K562 (cell line): ENCODE measurements at regions not wholly inside any gene's neighbourhood (a gene's known extent, or its start where the extent isn't known, plus 50 kb on each side); places are given as distances from the start of the nearest gene placed in this dataset.
A peak's percentile ranks its signal among the peaks of the same experiment; 100 is the strongest.
"Not testable (repeated sequence)": the region's sequence is repeated elsewhere in the genome, so short reads cannot be mapped to it uniquely, and the experiment has no call there.

Experiments used
- ATAC-seq: fragments of 200-7000 bp; cut with Tn5 transposase; 3 replicates; pipeline ENCODE4 v1.9.1; 2020; ENCODE audit warnings: moderate library complexity
- BruUV-seq: library from RNA; stranded (reverse); fragments of 400-500 nt; replicated peaks from 2 replicates; lab custom pipeline; 2021; lab: Mats Ljungman, UMichigan
- CTCF ChIA-PET: fragments of 300-600 bp; formaldehyde crosslinking; extraction: SDS; loops from one replicate; lab custom pipeline; 2021; ENCODE audit warnings: low intra/inter-chr PET ratio; lab: Yijun Ruan, JAX
- POLR2A ChIA-PET: fragments of 300-600, 350-650 bp; sonication (Branson Sonifier 250); formaldehyde crosslinking; extraction: SDS; loops from one replicate; lab custom pipeline; 2021; ENCODE audit warnings: antibody characterized with exemption, inconsistent platforms; lab: Yijun Ruan, JAX
- DNase-seq, 4 experiments: peaks; one replicate each; pipeline versions ENCODE4 v3.0.0 to v3.0.0-alpha.2; 2011 to 2018; ENCODE audit warnings: low spot score in 3 of 4, mixed read lengths in 3 of 4; ENCODE audit errors: extremely low read depth in 1 of 4
- FAIRE-seq: peaks from 2 replicates; lab custom pipeline; 2011; peaks lifted over from hg19 to GRCh38; lab: Jason Lieb, UNC
- H2AFZ ChIP-seq: 2 replicates; pipeline ENCODE4 v1.6.0; 2011; ENCODE audit warnings: low read depth, low read length, control low read depth, inconsistent platforms
- H3K27ac ChIP-seq: fragments of 200-600 bp; 3 replicates; pipeline ENCODE4 v1.8.0; 2011; ENCODE audit warnings: low read depth, mild to moderate bottlenecking, control low read depth, inconsistent platforms, low read length, moderate library complexity, mixed read lengths; ENCODE audit errors: extremely low read depth
- H3K27me3 ChIP-seq, 2 experiments: fragments of 300-600 bp in 1 of 2; 2 replicates in 1 of 2; 3 replicates in 1 of 2; pipeline versions ENCODE4 v1.6.0 to v1.8.0; 2011; ENCODE audit warnings: inconsistent platforms in 2 of 2, low read length in 2 of 2, mild to moderate bottlenecking in 1 of 2, mixed read lengths in 1 of 2, moderate library complexity in 1 of 2; ENCODE audit not compliant: control insufficient read depth in 2 of 2, insufficient read depth in 2 of 2
- H3K36me3 ChIP-seq: fragments of 300-600 bp; 3 replicates; pipeline ENCODE4 v1.8.0; 2011; ENCODE audit warnings: mild to moderate bottlenecking, low read length, inconsistent platforms; ENCODE audit not compliant: control insufficient read depth, insufficient read depth
- H3K4me1 ChIP-seq, 2 experiments: fragments of 200-600 bp in 1 of 2; replicated peaks in 1 of 2; 2 replicates in 1 of 2; 3 replicates in 1 of 2; pipeline versions ENCODE4 v1.5.1 to v1.8.0; 2011; ENCODE audit warnings: inconsistent platforms in 2 of 2, low read length in 2 of 2, mild to moderate bottlenecking in 1 of 2, mixed read lengths in 1 of 2, moderate library complexity in 1 of 2; ENCODE audit not compliant: control insufficient read depth in 2 of 2, insufficient read depth in 2 of 2
- H3K4me2 ChIP-seq: 2 replicates; pipeline ENCODE4 v1.6.1; 2011; ENCODE audit warnings: low read length, control low read depth, inconsistent platforms, mixed read lengths; ENCODE audit not compliant: insufficient read depth
- H3K4me3 ChIP-seq: fragments of 200-600 bp; sonication (generic), shearing (Covaris generic); 2 replicates; pipeline ENCODE4 v1.5.1; 2016; ENCODE audit warnings: control low read depth, inconsistent platforms
- H3K79me2 ChIP-seq: fragments of 200-600 bp; 3 replicates; pipeline ENCODE4 v1.8.0; 2011; ENCODE audit warnings: low read length, inconsistent platforms; ENCODE audit not compliant: control insufficient read depth, insufficient read depth
- H3K9ac ChIP-seq, 2 experiments: 2 replicates each; pipeline versions ENCODE4 v1.6.0 to v1.6.1; 2011; ENCODE audit warnings: low read depth in 2 of 2, low read length in 2 of 2, control low read depth in 1 of 2, inconsistent platforms in 1 of 2, mild to moderate bottlenecking in 1 of 2, mixed read lengths in 1 of 2; ENCODE audit not compliant: insufficient read depth in 1 of 2
- H3K9me1 ChIP-seq: one replicate; pipeline ENCODE4 v1.6.0; 2011; ENCODE audit warnings: inconsistent platforms, mild to moderate bottlenecking, low read length, moderate library complexity; ENCODE audit not compliant: control insufficient read depth, insufficient read depth
- H3K9me3 ChIP-seq: replicated peaks from 2 replicates; pipeline ENCODE4 v1.5.1; 2011; ENCODE audit warnings: low read depth, low read length, inconsistent platforms; ENCODE audit not compliant: control insufficient read depth, insufficient read depth
- H4K20me1 ChIP-seq: replicated peaks from 2 replicates; pipeline ENCODE4 v1.6.1; 2011; ENCODE audit warnings: low read length, inconsistent platforms, mixed read lengths; ENCODE audit not compliant: control insufficient read depth, insufficient read depth
- CHCHD3 ChIP-seq: fragments of 250-450 bp; sonication (Bioruptor Pico); IDR thresholded peaks from 2 replicates; pipeline ENCODE4 v2.1.2; 2022; ENCODE audit warnings: mild to moderate bottlenecking
- DMBX1 ChIP-seq: fragments of 250-450 bp; sonication (Bioruptor Pico); IDR thresholded peaks from 2 replicates; pipeline ENCODE4 v1.8.0; 2022; ENCODE audit warnings: inconsistent platforms, mild to moderate bottlenecking, moderate library complexity, borderline replicate concordance
- FOXA3 ChIP-seq, 2 experiments: fragments of 450-650 bp in 1 of 2; sonication (generic) in 1 of 2; formaldehyde crosslinking; IDR thresholded peaks in 1 of 2; conservative IDR thresholded peaks in 1 of 2; 2 replicates each; pipeline versions ENCODE4 v1.4.0 to v1.8.0; 2020 to 2022; ENCODE audit warnings: mild to moderate bottlenecking in 2 of 2, missing genetic modification reagents in 1 of 2
- NCOR1 ChIP-seq: fragments of 450-650 bp; IDR thresholded peaks from 2 replicates; pipeline ENCODE4 v1.6.1; 2016; ENCODE audit warnings: mild to moderate bottlenecking, moderate library complexity
- POLR2H ChIP-seq: IDR thresholded peaks from 2 replicates; pipeline ENCODE4 v1.6.1; 2016; ENCODE audit warnings: missing genetic modification characterization, low read depth, mild to moderate bottlenecking, control low read depth, missing compliant biosample characterization, moderate library complexity
- RHOXF2B ChIP-seq: fragments of 250-450 bp; sonication (Bioruptor Pico); conservative IDR thresholded peaks from 2 replicates; pipeline ENCODE4 v1.5.1; 2021
- SIX5 ChIP-seq, 2 experiments: IDR thresholded peaks; 2 replicates each; pipeline ENCODE4 v1.6.1; 2011; ENCODE audit warnings: low read length in 2 of 2, borderline replicate concordance in 1 of 2, low read depth in 1 of 2, mild to moderate bottlenecking in 1 of 2, moderate library complexity in 1 of 2; ENCODE audit not compliant: insufficient read depth in 1 of 2
- SNIP1 ChIP-seq: fragments of 450-650 bp; IDR thresholded peaks from 2 replicates; pipeline ENCODE4 v1.7.1; 2017; ENCODE audit warnings: low read depth, mild to moderate bottlenecking
- THRAP3 ChIP-seq: fragments of 450-650 bp; IDR thresholded peaks from 2 replicates; pipeline ENCODE4 v1.6.1; 2016; ENCODE audit warnings: mild to moderate bottlenecking, inconsistent platforms, borderline replicate concordance
- ZKSCAN3 ChIP-seq: fragments of 250-450 bp; sonication (Bioruptor Pico); IDR thresholded peaks from 2 replicates; pipeline ENCODE4 v1.4.0; 2020
- ZNF41 ChIP-seq: fragments of 250-450 bp; sonication (Bioruptor Pico); conservative IDR thresholded peaks from 2 replicates; pipeline ENCODE4 v1.4.0; 2020; ENCODE audit warnings: mild to moderate bottlenecking
- WGBS: fragments of 100-300 bp; shearing (Covaris generic); methylation state at CpG from one replicate; pipeline ENCODE4 v1.1.6; 2016; ENCODE audit warnings: low coverage, mixed read lengths; ENCODE audit not compliant: insufficient coverage; ENCODE audit errors: missing lambda C conversion rate; 5-methylcytosine and 5-hydroxymethylcytosine counted together
- in situ Hi-C: fragments of 300-500 bp; cut with MboI; formaldehyde crosslinking; loops from 4 replicates; pipeline ENCODE4 v1.15.0; 2018; ENCODE audit warnings: inconsistent platforms, mixed read lengths
- intact Hi-C: fragments of 100-400 bp; cut with micrococcal nuclease; formaldehyde crosslinking; loops from 2 replicates; pipeline ENCODE4 v1.14.2; 2022
- TF ChIP-seq, protein P1 (sequence below): fragments of 450-650 bp; IDR thresholded peaks from one replicate; pipeline ENCODE4 v1.6.1; 2018; ENCODE audit warnings: mild to moderate bottlenecking, moderate library complexity; ENCODE audit not compliant: partially characterized antibody
- TF ChIP-seq, protein P2 (sequence below): sonication (generic); formaldehyde crosslinking; IDR thresholded peaks from 2 replicates; pipeline ENCODE4 v1.5.0; 2020; ENCODE audit warnings: missing genetic modification reagents
- TF ChIP-seq, protein P3 (sequence below): fragments of 450-650 bp; IDR thresholded peaks from 2 replicates; pipeline ENCODE4 v1.6.1; 2016; ENCODE audit warnings: borderline replicate concordance
- TF ChIP-seq, protein P4 (sequence below): fragments of 250-450 bp; sonication (Bioruptor Pico); IDR thresholded peaks from 2 replicates; pipeline ENCODE4 v1.9.0; 2021; ENCODE audit warnings: mild to moderate bottlenecking, inconsistent platforms

DNA sequence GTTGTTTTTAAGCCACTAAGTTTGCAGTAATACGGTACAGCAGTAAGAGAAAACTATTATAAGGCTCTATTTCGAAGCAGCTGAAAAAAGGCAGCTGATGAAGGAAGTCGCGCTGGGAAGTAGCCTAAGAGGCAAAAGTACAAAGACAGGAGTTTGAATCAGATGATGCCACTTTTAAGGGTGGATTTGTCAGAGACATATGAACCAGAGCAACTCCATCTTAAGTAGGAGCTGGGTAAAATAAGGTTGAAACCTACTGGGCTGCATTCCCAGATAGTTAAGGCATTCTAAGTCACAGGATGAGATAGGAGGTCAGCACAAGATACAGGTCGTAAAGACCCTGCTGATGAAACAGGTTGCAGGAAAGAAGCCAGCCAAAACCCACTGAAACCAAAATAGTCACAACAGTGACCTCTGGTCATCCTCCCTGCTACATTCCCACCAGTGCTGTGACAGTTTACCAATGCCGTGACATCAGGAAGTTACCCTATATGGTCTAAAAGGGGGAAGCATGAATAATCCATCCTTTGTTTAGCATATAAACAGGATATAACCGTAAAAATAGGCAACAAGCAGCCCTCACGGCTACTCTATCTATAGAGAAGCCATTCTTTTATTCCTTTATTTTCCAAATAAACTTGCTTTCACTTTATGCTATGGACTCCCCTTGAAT is 91.8 kb upstream of the PRSS3 start (continued):
- TF ChIP-seq, protein P1, sequence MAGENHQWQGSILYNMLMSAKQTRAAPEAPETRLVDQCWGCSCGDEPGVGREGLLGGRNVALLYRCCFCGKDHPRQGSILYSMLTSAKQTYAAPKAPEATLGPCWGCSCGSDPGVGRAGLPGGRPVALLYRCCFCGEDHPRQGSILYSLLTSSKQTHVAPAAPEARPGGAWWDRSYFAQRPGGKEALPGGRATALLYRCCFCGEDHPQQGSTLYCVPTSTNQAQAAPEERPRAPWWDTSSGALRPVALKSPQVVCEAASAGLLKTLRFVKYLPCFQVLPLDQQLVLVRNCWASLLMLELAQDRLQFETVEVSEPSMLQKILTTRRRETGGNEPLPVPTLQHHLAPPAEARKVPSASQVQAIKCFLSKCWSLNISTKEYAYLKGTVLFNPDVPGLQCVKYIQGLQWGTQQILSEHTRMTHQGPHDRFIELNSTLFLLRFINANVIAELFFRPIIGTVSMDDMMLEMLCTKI: no peak
- TF ChIP-seq POLR2H (tag): no peak
- TF ChIP-seq CHCHD3 (CRISPR knock-in tag): no peak
- TF ChIP-seq, protein P2, sequence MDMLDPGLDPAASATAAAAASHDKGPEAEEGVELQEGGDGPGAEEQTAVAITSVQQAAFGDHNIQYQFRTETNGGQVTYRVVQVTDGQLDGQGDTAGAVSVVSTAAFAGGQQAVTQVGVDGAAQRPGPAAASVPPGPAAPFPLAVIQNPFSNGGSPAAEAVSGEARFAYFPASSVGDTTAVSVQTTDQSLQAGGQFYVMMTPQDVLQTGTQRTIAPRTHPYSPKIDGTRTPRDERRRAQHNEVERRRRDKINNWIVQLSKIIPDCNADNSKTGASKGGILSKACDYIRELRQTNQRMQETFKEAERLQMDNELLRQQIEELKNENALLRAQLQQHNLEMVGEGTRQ: no peak
- no peak for TF ChIP-seq SNIP1
- no peak for TF ChIP-seq NCOR1
- TF ChIP-seq ZNF41 (CRISPR knock-in tag): peak; percentile 73; the same call in 1 of the 2 replicates
- no peak for TF ChIP-seq ZKSCAN3
- TF ChIP-seq SIX5 (IDR thresholded peaks at IDR 0.05; ENCODE audit: borderline replicate concordance in 1 of 2, insufficient read depth in 1 of 2, low read depth in 1 of 2, low read length in 2 of 2): no peak
- TF ChIP-seq, protein P3, sequence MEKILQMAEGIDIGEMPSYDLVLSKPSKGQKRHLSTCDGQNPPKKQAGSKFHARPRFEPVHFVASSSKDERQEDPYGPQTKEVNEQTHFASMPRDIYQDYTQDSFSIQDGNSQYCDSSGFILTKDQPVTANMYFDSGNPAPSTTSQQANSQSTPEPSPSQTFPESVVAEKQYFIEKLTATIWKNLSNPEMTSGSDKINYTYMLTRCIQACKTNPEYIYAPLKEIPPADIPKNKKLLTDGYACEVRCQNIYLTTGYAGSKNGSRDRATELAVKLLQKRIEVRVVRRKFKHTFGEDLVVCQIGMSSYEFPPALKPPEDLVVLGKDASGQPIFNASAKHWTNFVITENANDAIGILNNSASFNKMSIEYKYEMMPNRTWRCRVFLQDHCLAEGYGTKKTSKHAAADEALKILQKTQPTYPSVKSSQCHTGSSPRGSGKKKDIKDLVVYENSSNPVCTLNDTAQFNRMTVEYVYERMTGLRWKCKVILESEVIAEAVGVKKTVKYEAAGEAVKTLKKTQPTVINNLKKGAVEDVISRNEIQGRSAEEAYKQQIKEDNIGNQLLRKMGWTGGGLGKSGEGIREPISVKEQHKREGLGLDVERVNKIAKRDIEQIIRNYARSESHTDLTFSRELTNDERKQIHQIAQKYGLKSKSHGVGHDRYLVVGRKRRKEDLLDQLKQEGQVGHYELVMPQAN: no peak
- no peak for TF ChIP-seq FOXA3 (CRISPR knock-in tag; conservative IDR thresholded peaks at IDR 0.05 in 1 of 2, IDR thresholded peaks at IDR 0.05 in 1 of 2)
- peak; percentile 96 for TF ChIP-seq DMBX1 (CRISPR knock-in tag)
- no peak for TF ChIP-seq THRAP3
- TF ChIP-seq, protein P4, sequence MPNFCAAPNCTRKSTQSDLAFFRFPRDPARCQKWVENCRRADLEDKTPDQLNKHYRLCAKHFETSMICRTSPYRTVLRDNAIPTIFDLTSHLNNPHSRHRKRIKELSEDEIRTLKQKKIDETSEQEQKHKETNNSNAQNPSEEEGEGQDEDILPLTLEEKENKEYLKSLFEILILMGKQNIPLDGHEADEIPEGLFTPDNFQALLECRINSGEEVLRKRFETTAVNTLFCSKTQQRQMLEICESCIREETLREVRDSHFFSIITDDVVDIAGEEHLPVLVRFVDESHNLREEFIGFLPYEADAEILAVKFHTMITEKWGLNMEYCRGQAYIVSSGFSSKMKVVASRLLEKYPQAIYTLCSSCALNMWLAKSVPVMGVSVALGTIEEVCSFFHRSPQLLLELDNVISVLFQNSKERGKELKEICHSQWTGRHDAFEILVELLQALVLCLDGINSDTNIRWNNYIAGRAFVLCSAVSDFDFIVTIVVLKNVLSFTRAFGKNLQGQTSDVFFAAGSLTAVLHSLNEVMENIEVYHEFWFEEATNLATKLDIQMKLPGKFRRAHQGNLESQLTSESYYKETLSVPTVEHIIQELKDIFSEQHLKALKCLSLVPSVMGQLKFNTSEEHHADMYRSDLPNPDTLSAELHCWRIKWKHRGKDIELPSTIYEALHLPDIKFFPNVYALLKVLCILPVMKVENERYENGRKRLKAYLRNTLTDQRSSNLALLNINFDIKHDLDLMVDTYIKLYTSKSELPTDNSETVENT (CRISPR knock-in tag): no peak
- 0 out of 2 replicates have a peak, but pooled peaks have one; percentile 43 for TF ChIP-seq RHOXF2B

DNA sequence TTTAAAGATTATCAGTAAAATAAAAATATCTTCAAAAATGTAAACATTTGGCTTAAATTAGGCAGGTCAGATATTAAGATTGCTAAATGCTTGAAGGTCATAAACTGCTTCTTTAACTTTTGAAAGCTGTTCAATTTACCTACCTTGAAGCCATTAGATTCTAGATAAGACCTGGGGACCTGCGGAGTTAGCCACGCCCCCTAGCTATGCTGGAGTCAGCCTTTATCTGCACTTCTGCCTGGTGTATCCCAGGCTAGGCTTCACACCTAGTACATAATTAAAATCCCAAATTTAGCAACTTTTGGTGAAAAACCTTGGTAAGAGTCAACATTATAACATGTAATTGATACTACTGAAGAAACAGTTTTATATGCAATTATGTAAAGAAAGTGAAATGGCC is 89.9 kb upstream of the PRSS3 start:
- 0% methylated on average over 2 of the region's 2 CpGs for WGBS
- intact Hi-C loops, H4K20me1 ChIP-seq: not testable (repeated sequence)

More for the DNA sequence above, 89.9 kb upstream of the PRSS3 start:
- BruUV-seq, H3K27me3 ChIP-seq, H3K4me1 ChIP-seq, H3K36me3 ChIP-seq, H3K4me3 ChIP-seq, DNase-seq, H2AFZ ChIP-seq, H3K4me2 ChIP-seq, ATAC-seq, H3K9me1 ChIP-seq, H3K79me2 ChIP-seq, H3K9ac ChIP-seq, CTCF ChIA-PET, H3K9me3 ChIP-seq, H3K27ac ChIP-seq: not testable (repeated sequence)
- peak; percentile 75 for FAIRE-seq
- POLR2A ChIA-PET: interaction anchor here (0.6 to 1.1 kb wide), 2 partner anchors 24 to 213 kb away, joined by 3 read pairs; no protein-coding TSS in a partner anchor
- in situ Hi-C loops: loop anchor here (10.0 kb wide), 1 partner anchor 71 kb away; no protein-coding TSS in a partner anchor
